HG03558 (cell line): ENCODE measurements at regions not wholly inside any gene's neighbourhood (a gene's known extent, or its start where the extent isn't known, plus 50 kb on each side); places are given as distances from the start of the nearest gene placed in this dataset.

Experiments
- ATAC-seq: cut with Tn5 transposase; IDR thresholded peaks from one replicate; pipeline ENCODE4 v1.9.1; 2021; ENCODE audit warnings: moderate number of reproducible peaks; ENCODE audit not compliant: unreplicated experiment; ENCODE audit errors: extremely low read depth

DNA sequence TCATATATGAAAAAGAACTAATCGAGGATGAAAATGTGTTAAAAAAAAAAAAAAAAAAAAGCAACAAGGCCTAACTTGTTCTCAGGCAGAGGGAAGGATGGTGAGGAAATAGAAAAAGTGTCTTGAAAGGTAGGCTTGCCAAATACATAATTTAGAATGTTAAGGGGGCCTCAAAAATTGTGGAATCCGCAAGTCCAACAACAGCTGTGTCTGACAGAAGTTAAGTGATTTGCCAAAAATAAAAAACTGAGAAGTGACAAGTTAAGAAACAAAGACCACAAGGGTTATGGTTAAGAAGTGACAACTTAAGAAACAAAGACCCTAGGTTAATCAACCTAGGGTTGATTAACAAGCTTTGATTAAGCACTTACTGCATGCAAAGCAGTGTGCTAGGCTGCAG lies 110.6 kb downstream of the P2RY1 start:
- ATAC-seq, result no peak

DNA sequence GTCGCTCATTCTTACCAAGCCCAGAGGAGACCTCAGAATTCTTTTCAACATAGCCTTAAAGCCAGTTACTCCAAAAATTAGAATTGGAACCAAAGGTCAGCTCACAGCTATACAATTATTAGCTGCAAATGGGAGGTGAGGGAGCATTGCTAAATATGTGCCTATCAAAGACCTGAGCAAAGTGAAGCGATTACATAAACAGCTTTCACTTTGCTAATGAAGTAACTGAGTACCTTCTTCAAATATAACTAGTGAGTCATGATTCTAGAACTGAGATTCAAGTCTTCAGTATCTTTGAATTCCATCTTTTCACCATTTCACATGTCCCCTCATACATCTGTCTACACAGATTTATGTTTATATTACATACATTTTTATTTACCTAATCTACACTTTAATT lies 122.6 kb downstream of the P2RY1 start:
- ATAC-seq, result no peak

DNA sequence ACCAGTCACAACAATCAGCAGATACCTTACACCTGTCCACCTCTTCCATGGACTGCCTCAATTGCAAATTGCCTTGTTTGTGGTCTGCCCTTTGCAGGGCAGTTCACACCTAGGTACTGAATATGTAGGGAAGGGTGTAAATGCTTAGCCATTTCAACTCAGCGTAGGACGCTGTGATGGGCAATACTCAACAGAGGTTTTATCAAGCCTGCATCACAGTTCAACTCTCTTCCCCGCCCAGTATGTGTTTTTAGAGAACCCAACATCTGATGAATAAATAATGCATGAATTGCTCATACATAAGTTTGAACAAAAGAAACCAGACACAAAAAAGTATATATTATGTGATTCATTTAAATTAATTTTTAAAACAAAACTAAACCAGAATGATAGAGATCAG lies 124.4 kb downstream of the P2RY1 start:
- ATAC-seq, result no peak

DNA sequence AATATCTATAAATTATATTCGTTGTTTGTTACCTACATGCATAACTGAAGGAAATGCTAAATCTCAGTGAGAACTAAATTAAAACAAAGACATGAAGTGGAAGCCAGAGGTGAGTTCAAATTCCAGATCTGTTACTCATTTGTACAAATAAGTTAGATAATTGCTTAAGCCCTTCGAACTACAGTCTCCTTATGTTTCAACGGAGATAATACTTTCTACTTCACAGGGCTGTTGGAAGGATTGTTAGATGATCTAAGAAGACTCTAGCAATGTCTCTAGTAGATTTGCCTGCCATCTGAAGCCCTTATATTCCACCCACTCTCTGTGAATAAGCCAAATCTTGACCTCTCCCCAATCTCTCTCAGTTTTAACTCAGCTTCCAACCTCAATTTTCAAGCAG lies 125.8 kb downstream of the P2RY1 start:
- no peak for ATAC-seq

DNA sequence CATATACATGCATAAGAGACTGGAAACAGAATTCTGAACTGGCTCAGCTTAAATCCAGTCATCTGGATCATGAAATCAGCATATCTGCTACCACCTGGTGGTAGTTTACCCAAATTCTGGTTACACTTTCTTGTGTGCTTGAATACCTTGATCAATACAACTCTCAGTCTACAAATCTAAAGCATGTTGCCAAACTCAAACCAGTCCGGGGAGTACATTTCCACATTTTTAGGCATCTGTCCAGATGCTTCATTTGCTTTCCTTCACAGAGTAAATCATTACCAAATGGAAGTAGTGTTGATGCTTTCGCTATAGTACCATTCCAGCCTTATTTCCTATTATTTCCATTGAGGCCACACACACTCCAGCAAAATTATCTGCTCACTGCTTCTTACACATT lies 126.4 kb downstream of the P2RY1 start:
- no peak for ATAC-seq

DNA sequence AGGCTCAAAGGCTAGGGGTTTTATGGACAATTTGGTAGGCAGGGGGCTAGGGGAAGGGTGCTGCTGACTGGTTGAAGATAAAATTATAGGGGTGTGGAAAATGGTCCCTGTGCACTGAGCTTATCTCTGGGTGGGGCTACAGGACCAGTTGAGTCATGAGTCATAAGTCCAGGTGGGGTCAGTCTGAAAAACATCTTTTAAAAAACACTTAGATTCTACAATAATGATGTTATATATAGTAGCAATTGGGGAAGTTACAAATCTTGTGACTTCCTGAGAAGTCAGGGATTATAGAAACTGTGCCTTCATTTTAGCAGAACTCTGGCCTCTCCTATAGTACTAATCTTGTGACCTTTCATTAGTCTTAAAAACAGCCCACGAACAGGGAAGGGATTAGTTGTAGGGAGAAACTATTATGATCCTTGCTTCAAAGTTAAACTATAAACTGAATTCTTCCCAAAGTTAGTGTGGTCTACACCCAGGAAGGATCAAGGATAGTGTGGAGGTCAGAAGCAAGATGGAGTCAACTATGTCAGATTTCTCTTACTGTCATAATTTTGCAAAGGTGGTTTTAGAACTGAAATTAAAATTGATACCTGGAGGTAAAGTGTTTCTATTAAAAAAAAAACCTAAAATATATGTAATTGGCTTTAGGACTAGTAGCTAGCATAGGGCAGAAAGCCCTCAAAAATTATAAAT lies 130.1 kb downstream of the P2RY1 start:
- no peak for ATAC-seq

DNA sequence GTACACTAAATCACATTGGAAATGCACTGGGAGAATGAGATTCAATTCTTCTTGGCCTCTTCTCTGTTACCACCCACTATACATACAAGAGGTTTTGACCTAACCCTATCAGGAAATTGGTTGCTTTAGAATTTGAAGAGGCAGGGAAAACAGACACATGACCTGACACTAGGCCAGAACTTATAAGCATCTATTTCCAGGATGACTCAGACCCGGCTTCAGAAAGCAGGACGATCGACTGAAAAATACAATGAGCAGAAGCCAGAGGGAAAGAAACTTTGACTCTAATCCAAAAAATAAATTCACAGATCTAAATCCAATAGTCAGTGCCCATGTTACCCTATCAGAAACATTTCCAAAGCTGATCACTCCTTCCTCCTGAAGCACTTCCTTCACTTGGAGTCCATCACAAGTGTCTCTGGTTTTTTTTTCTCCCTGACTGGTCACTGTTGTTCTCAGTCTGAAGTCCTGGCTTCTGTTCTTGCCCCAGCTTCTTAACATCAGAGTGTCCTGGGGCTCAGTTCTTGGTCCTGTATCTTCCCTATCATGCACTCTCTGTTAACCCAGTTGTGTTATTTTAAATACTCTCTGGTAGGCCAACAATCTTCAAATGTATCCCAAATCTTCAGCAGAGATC lies 133.6 kb downstream of the P2RY1 start:
- no peak for ATAC-seq

DNA sequence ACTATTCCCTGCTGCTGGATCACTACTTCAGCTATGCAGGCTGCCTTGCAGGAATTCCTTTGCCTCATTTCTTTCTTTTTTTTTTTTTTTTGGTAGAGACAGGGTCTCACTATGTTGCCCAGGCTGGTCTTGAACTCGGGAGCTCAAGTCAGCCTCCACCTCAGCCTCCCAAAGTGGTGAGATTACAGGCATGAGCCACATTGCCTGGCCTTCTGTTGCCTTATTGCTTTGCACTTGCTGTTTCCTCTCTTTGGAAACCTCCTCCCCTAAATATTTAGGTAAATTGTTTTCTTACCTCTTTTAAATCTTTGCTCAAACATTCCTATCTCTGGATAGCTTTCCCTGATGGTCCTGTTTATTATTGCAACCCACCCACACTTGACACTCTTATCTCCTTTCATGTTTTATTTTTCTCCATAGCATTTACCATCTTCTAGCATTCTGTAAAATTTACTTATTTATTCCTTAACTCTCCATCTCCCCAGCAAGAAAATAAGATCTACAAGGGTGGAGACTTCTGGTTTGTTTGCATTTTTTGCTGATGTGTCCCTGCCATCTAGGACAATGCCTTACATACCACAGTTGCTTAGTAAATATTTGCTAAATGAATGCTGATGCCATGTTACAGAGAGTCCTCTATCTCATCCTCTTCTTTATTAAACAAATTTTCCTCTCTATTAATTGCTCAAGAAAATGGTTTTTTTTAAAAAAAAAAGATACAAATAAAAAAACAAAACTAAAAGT lies 134.8 kb downstream of the P2RY1 start:
- ATAC-seq, result no peak

DNA sequence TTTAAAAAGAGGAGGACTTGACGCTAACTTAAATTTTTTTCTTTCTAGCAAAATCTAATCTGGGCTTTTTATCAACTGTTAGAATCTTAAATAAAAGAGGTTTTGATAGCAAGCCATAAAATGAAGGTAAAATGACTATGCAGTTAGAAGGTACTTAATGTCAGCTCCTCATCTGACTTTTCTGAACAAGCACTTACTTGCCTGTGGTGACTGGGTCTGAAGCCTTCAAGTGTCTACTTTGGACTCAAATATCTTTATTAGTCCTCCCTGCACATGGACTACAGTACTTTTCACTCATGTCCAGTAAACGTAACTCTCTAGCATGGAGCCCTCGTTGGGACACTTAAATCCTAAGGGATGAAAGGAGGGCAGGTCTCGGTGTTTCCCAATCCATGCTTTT lies 135.9 kb downstream of the P2RY1 start:
- no peak for ATAC-seq

DNA sequence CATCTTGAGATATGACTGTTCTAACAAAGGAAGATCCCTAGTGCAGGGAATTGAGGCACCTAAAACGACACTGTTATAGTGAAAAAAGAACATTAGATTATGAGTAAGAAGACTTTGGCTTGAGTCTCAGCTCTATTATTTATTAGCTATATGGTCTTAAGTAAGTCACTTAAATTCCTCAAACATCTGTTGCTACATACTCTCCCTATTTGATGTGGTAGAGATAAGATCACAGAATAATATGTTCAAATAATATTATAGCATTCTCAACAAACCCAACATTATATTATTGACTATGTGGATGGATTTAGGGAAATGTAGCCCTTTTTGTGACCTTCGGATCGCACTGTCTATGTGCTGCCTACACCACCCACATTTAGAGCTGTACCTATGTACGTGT lies 136.9 kb downstream of the P2RY1 start:
- ATAC-seq, result no peak

DNA sequence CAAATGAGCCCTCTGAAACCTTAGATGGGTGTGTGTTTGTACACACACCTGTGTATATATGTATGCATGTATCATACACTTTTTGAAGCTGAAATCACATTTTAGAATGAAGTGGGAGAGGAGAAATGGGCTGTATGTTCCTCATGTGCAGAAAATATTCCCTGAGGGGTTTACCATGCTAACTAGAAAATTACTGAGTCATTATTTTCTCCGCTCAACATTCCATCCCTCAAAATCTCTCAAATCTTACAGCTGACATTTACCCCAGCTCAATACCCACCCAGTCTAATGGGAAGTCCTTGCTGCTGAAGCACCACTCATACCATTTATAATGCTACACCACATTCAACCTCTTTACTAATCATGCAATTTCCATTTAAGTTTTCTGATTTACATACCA lies 138.6 kb downstream of the P2RY1 start:
- ATAC-seq, result no peak

DNA sequence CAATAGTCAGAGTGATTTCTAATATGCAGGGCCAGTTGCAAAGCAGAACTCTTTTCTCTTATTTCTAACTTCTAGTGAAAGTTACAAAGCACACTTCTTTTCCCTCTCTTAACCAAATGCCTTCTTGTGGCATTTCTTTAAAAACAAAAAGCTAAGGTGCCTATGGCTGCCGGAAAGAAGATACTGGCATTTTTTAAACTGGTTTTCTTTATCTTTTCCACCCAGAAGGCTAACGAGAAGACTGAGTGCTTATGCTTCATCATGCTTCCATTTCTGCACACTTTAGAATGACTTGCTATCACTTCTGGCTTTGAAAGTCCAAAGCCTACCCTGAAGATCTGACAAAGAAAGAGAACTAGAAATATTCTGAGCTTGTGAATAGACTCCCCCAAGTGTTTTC lies 141.3 kb downstream of the P2RY1 start:
- no peak for ATAC-seq

DNA sequence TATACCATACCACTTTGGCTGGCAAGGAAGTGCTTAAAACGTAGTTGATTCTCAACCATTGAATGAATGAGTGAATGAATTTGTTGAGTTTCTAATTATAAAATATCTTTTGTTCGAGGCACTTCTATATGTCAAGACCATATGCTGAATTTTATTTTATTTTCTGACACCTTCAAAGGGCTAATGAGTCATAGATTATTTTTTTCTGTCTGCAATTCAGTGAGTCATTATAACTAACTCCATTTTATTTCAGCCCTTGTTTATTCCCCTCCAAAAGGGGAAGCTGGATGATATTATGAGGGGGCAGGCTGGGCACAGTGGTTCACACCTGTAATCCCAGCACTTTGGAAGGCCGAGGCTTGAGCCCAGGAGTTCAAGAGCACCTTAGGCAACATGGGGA lies 142.4 kb downstream of the P2RY1 start:
- ATAC-seq, result no peak

DNA sequence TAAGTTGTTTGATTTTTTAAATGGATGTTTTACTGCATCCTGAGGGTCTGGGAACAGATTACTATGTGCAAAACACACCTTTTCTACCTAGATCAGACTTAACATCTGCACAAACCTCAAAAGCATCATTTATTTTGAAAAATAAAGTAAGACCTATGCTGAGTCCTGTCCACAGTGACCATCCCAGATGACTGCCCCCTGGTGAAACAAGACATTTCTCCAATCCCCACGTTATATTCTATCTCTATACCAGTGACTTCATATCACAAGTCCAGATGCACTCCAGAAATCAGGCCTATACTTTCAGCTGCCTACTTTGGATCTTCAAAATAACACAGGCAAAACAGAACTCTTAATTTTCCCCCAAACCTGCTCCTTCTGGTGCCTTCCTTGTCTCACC lies 143.2 kb downstream of the P2RY1 start:
- ATAC-seq, result no peak

DNA sequence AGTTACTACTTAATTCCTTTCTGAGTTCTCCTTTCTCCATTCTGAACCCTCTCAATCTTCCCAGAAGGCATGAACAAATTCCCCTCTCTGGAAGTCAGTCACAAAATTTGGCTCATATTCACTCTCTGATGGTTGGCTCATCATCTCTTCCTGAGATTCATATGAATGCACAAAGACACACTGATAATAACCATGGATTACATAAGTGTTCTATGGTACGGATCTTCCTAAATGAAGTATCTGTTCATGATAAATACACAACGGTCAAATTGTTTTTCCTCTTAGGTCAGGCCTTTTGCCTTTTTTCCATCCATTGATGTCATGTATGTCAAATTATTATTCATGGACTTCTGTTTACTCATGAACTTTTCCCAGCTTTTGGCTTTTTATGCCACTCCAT lies 162.6 kb downstream of the P2RY1 start:
- no peak for ATAC-seq

DNA sequence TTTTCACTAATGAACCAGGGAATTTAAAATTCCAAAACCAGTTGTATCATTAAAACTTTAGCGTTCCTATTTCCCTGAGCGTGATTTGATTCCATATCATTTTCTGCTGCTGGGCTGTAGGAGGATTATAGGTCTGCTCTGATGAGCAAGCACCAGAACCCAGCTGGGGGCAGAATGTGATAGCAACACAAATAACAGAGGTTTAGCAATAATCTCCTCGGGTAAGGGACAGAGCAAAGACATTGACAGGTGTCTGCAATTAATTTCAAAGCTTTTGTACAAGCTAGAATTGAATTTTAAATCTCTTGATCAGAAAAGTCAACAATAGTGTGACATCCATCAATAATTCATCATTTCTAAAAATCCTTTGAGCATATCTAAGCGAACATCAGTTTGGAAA lies 163.4 kb upstream of the RAP2B start:
- ATAC-seq, result no peak

DNA sequence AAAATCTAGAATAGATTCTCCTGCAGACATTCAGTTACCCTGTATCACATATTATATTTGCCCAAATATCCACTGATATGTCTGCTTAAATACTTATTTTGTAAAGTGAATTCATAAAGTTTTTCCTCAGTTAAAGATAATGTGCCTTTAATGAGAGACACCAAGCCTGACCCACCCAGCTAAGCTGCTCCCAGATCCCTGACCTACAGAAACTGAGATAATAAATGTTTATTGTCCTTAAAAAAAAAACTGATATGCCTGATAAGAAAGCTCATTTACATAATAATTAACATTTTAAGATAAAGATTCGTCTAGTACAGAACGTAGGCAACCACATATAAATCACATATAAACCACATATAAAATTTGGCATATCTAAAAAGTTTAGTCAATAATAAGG lies 161.7 kb upstream of the RAP2B start:
- ATAC-seq, result no peak

DNA sequence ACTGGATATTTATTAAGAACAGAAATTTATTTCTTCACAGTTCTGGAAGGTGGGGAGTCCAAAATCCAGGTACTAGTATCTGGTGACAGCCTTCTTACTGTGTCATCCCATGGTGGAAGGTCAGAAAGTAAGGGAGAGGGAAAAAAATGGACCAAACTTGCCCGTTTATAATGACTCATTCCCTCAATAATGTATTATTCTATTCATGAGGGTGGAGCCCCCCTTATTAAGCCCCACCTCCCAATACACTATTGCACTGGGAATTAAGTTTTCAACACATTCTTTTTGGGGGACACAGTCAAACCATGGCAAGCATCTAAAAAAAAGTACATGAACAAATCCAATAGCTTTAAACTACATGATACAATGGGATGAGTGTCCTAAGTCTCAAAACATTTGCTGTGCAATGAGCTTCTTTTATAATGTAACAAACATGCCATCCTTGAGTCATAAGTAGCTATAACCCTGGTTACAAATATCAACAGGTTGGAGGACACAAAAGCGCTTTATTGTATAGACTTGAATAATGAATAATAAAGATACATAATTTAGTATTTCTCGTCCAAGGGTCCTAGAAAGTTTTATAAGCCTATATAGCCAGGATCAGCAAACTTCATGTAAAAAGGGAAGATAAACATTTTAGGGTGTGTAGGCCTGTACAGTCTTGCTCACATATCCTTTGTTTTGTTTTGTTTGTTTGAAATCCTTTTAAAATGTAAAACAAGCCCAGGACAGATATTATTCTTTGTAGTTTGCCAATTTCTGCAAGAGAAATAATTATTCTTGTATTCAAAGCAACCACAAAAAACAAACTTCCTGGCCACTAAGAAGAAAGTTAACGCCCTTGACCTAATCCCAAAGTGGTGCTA lies 160.6 kb upstream of the RAP2B start:
- no peak for ATAC-seq

DNA sequence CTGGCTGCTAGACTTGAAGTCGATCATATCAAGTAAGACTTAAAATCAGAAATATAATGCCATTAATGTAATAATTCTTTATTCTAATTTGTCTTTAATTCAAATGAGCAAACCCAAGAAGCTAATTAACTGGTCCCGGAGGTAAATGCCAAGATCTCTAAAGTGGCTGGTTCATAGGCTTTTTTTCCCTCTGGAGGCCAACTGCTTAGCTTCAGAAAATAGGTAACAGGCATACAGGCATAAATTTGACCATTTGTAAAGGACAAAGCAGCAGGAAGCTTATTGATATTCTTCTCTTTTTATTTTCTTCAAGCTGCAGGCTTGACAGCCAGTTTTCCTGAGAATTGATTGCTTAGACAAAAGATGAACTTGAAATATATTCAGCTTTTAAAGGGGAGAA lies 158.6 kb upstream of the RAP2B start:
- ATAC-seq, result no peak

DNA sequence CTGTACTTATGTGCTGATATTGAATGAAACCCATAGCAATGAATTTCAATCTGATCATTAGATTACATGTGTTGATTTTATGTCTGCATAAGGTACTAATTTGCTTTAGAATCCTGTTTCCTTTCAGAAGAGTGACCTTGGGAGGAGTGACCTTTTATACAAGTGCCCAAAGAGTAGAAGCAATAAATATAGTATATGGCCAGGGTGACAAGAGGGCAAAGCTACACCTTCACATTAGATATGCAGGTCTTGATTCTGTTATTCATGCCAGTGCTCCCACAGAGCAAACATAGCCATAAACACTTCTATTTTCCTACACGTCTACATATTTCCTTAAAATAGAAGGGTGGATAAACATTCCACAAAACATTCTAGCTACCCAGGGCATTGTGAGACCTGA lies 158.2 kb upstream of the RAP2B start:
- ATAC-seq, result no peak

DNA sequence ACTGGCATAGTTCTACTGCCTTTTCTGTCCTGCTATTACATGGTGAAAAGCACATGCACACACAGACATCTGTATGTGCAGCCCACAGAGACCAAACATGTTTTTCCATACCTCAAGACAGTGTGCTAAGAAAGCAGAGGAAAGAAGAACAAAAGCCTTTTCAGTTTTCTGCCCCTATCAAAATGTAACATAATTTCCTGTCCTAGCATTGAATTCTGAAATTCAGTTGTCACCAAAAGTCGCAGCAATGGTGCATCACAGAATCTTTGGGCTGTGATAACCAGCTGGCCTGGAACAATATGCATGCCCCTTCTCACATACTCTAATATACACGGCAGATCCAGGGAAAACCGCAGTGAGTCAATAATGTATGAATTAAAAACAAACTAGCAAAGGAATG lies 153.8 kb upstream of the RAP2B start:
- no peak for ATAC-seq
